WTC11 (cell line): ENCODE measurements at regions not wholly inside any gene's neighbourhood (a gene's known extent, or its start where the extent isn't known, plus 50 kb on each side); places are given as distances from the start of the nearest gene placed in this dataset.

Source experiments
- ATAC-seq: fragments of 200-7000 bp; cut with Tn5 transposase; 2 replicates; pipeline ENCODE4 v1.10.0; 2021; ENCODE audit warnings: mild to moderate bottlenecking, moderate library complexity
- CTCF ChIA-PET: fragments of 300-600 bp; sonication (Branson Sonifier 250); formaldehyde crosslinking; loops from one replicate; lab custom pipeline; 2021; ENCODE audit warnings: antibody characterized with exemption; lab: Charles Lee
- POLR2A ChIA-PET: fragments of 350-600 bp; sonication (Branson Sonifier 250); formaldehyde crosslinking; loops from one replicate; lab custom pipeline; 2021; ENCODE audit warnings: antibody characterized with exemption; lab: Charles Lee
- DNase-seq: peaks from one replicate; pipeline ENCODE4 v3.0.0; 2021; ENCODE audit warnings: low spot score
- H3K27ac Mint-ChIP-seq: 2 replicates; pipeline ENCODE4 v1.8.0; 2021; ENCODE audit warnings: mixed read lengths
- H3K27me3 Mint-ChIP-seq: 2 replicates; pipeline ENCODE4 v1.8.0; 2021; ENCODE audit warnings: low read depth, mild to moderate bottlenecking, moderate library complexity, mixed read lengths
- H3K36me3 Mint-ChIP-seq: 2 replicates; pipeline ENCODE4 v1.8.0; 2021; ENCODE audit warnings: mixed read lengths
- H3K4me1 Mint-ChIP-seq: 2 replicates; pipeline ENCODE4 v1.8.0; 2022; ENCODE audit warnings: mixed read lengths
- H3K4me3 Mint-ChIP-seq: 2 replicates; pipeline ENCODE4 v1.8.0; 2021; ENCODE audit warnings: mild to moderate bottlenecking, moderate library complexity, mixed read lengths
- H3K9me3 Mint-ChIP-seq: 2 replicates; pipeline ENCODE4 v1.8.0; 2021; ENCODE audit warnings: mixed read lengths
- ATF3 ChIP-seq: sonication (generic); formaldehyde crosslinking; conservative IDR thresholded peaks from 2 replicates; pipeline ENCODE4 v1.8.1; 2022; ENCODE audit warnings: mild to moderate bottlenecking, missing genetic modification reagents
- ETV6 ChIP-seq: sonication (generic); formaldehyde crosslinking; IDR thresholded peaks from 2 replicates; pipeline ENCODE4 v1.8.1; 2022; ENCODE audit warnings: mild to moderate bottlenecking, missing genetic modification reagents
- GRHL2 ChIP-seq: fragments of 250-450 bp; sonication (Bioruptor Pico); IDR thresholded peaks from 2 replicates; pipeline ENCODE4 v1.8.0; 2022; ENCODE audit warnings: mild to moderate bottlenecking, moderate library complexity; ENCODE audit not compliant: insufficient replicate concordance, severe bottlenecking
- MLX ChIP-seq: sonication (generic); formaldehyde crosslinking; IDR thresholded peaks from 2 replicates; pipeline ENCODE4 v1.8.1; 2023; ENCODE audit warnings: mild to moderate bottlenecking, missing genetic modification reagents, moderate library complexity
- MYBL2 ChIP-seq: sonication (generic); formaldehyde crosslinking; IDR thresholded peaks from 2 replicates; pipeline ENCODE4 v1.8.1; 2023; ENCODE audit warnings: mild to moderate bottlenecking, moderate library complexity, missing genetic modification reagents
- NFE2L1 ChIP-seq: sonication (generic); formaldehyde crosslinking; IDR thresholded peaks from 2 replicates; pipeline ENCODE4 v1.8.1; 2023; ENCODE audit warnings: missing genetic modification reagents
- RORB ChIP-seq: fragments of 250-450 bp; sonication (Bioruptor Pico); IDR thresholded peaks from 2 replicates; pipeline ENCODE4 v1.9.0; 2021; ENCODE audit warnings: mild to moderate bottlenecking
- SMAD3 ChIP-seq: sonication (generic); formaldehyde crosslinking; IDR thresholded peaks from 2 replicates; pipeline ENCODE4 v1.8.0; 2022; ENCODE audit warnings: missing genetic modification reagents, mild to moderate bottlenecking, borderline replicate concordance
- ZNF263 ChIP-seq: sonication (generic); formaldehyde crosslinking; IDR thresholded peaks from 2 replicates; pipeline ENCODE4 v1.8.1; 2022; ENCODE audit warnings: low read depth, mild to moderate bottlenecking, moderate library complexity, missing genetic modification reagents
- ZNF416 ChIP-seq: fragments of 250-450 bp; sonication (Bioruptor Pico); IDR thresholded peaks from 2 replicates; pipeline ENCODE4 v1.9.0; 2021; ENCODE audit warnings: mild to moderate bottlenecking, inconsistent platforms
- ZNF512 ChIP-seq: sonication (generic); formaldehyde crosslinking; IDR thresholded peaks from 2 replicates; pipeline ENCODE4 v1.8.1; 2022; ENCODE audit warnings: missing genetic modification reagents, borderline replicate concordance
- TF ChIP-seq, protein P1 (sequence below): sonication (generic); formaldehyde crosslinking; conservative IDR thresholded peaks from 2 replicates; pipeline ENCODE4 v1.8.1; 2023; ENCODE audit warnings: mild to moderate bottlenecking, low read depth, missing genetic modification reagents, moderate library complexity
- TF ChIP-seq, protein P2 (sequence below): fragments of 250-450 bp; sonication (Bioruptor Pico); IDR thresholded peaks from 2 replicates; pipeline ENCODE4 v1.9.0; 2021; ENCODE audit warnings: moderate library complexity, mild to moderate bottlenecking, inconsistent platforms, borderline replicate concordance
- TF ChIP-seq, protein P3 (sequence below): sonication (generic); formaldehyde crosslinking; IDR thresholded peaks from 2 replicates; pipeline ENCODE4 v1.8.1; 2023; ENCODE audit warnings: mild to moderate bottlenecking, missing genetic modification reagents, moderate library complexity
- TF ChIP-seq, protein P4 (sequence below): sonication (generic); formaldehyde crosslinking; IDR thresholded peaks from 2 replicates; pipeline ENCODE4 v1.8.1; 2022; ENCODE audit warnings: mild to moderate bottlenecking, missing genetic modification reagents, moderate library complexity, borderline replicate concordance
- TF ChIP-seq, protein P5 (sequence below): sonication (generic); formaldehyde crosslinking; IDR thresholded peaks from 2 replicates; pipeline ENCODE4 v1.8.1; 2023; ENCODE audit warnings: mild to moderate bottlenecking, missing genetic modification reagents, borderline replicate concordance

- TF ChIP-seq, protein P1, sequence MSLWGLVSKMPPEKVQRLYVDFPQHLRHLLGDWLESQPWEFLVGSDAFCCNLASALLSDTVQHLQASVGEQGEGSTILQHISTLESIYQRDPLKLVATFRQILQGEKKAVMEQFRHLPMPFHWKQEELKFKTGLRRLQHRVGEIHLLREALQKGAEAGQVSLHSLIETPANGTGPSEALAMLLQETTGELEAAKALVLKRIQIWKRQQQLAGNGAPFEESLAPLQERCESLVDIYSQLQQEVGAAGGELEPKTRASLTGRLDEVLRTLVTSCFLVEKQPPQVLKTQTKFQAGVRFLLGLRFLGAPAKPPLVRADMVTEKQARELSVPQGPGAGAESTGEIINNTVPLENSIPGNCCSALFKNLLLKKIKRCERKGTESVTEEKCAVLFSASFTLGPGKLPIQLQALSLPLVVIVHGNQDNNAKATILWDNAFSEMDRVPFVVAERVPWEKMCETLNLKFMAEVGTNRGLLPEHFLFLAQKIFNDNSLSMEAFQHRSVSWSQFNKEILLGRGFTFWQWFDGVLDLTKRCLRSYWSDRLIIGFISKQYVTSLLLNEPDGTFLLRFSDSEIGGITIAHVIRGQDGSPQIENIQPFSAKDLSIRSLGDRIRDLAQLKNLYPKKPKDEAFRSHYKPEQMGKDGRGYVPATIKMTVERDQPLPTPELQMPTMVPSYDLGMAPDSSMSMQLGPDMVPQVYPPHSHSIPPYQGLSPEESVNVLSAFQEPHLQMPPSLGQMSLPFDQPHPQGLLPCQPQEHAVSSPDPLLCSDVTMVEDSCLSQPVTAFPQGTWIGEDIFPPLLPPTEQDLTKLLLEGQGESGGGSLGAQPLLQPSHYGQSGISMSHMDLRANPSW (CRISPR knock-in tag), result no peak
- TF ChIP-seq, protein P2, sequence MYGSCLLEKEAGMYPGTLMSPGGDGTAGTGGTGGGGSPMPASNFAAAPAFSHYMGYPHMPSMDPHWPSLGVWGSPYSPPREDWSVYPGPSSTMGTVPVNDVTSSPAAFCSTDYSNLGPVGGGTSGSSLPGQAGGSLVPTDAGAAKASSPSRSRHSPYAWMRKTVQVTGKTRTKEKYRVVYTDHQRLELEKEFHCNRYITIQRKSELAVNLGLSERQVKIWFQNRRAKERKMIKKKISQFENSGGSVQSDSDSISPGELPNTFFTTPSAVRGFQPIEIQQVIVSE (CRISPR knock-in tag), result no peak
- TF ChIP-seq RORB (CRISPR knock-in tag) (no peak), ZNF263 (no peak), ETV6 (no peak), MLX (CRISPR knock-in tag) (no peak), GRHL2 (CRISPR knock-in tag) (no peak)
- TF ChIP-seq, protein P3, sequence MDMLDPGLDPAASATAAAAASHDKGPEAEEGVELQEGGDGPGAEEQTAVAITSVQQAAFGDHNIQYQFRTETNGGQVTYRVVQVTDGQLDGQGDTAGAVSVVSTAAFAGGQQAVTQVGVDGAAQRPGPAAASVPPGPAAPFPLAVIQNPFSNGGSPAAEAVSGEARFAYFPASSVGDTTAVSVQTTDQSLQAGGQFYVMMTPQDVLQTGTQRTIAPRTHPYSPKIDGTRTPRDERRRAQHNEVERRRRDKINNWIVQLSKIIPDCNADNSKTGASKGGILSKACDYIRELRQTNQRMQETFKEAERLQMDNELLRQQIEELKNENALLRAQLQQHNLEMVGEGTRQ (CRISPR knock-in tag), result no peak
Measured at GRCh38 chr5:148923023-148923422, 96.6 kb downstream of the ADRB2 start (continued).

- Mint-ChIP-seq H3K36me3 (no peaks in the 10 kb centered on the region), H3K4me1 (peaks cover 22% of the 10 kb centered on the region), H3K27me3 (no peaks in the 10 kb centered on the region; the same call in 1 of the 2 replicates), H3K4me3 (no peak overlapping the region), H3K27ac (no peak overlapping the region), H3K9me3 (peaks cover 16% of the 10 kb centered on the region)
- DNase-seq (no peak), ATAC-seq (no peak)
- ChIA-PET POLR2A (no interaction called here), CTCF (no interaction called here)
- TF ChIP-seq ZNF416 (CRISPR knock-in tag) (no peak), ZNF512 (CRISPR knock-in tag) (no peak), NFE2L1 (CRISPR knock-in tag) (no peak), ATF3 (CRISPR knock-in tag) (no peak), SMAD3 (CRISPR knock-in tag) (no peak), ZNF263 (no peak), MYBL2 (CRISPR knock-in tag) (no peak)
- TF ChIP-seq, protein P4, sequence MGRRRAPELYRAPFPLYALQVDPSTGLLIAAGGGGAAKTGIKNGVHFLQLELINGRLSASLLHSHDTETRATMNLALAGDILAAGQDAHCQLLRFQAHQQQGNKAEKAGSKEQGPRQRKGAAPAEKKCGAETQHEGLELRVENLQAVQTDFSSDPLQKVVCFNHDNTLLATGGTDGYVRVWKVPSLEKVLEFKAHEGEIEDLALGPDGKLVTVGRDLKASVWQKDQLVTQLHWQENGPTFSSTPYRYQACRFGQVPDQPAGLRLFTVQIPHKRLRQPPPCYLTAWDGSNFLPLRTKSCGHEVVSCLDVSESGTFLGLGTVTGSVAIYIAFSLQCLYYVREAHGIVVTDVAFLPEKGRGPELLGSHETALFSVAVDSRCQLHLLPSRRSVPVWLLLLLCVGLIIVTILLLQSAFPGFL (CRISPR knock-in tag), result no peak
- TF ChIP-seq, protein P5, sequence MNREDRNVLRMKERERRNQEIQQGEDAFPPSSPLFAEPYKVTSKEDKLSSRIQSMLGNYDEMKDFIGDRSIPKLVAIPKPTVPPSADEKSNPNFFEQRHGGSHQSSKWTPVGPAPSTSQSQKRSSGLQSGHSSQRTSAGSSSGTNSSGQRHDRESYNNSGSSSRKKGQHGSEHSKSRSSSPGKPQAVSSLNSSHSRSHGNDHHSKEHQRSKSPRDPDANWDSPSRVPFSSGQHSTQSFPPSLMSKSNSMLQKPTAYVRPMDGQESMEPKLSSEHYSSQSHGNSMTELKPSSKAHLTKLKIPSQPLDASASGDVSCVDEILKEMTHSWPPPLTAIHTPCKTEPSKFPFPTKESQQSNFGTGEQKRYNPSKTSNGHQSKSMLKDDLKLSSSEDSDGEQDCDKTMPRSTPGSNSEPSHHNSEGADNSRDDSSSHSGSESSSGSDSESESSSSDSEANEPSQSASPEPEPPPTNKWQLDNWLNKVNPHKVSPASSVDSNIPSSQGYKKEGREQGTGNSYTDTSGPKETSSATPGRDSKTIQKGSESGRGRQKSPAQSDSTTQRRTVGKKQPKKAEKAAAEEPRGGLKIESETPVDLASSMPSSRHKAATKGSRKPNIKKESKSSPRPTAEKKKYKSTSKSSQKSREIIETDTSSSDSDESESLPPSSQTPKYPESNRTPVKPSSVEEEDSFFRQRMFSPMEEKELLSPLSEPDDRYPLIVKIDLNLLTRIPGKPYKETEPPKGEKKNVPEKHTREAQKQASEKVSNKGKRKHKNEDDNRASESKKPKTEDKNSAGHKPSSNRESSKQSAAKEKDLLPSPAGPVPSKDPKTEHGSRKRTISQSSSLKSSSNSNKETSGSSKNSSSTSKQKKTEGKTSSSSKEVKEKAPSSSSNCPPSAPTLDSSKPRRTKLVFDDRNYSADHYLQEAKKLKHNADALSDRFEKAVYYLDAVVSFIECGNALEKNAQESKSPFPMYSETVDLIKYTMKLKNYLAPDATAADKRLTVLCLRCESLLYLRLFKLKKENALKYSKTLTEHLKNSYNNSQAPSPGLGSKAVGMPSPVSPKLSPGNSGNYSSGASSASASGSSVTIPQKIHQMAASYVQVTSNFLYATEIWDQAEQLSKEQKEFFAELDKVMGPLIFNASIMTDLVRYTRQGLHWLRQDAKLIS, result no peak
- TF ChIP-seq, protein P3 (CRISPR knock-in tag), result no peak
Measured at GRCh38 chr5:148924817-148925216, 98.4 kb downstream of the ADRB2 start.
